ENCODE measurements at regions not wholly inside any gene's neighbourhood (a gene's known extent, or its start where the extent isn't known, plus 50 kb on each side); places are given as distances from the start of the nearest gene placed in this dataset.
A peak's percentile ranks its signal among the peaks of the same experiment; 100 is the strongest.

DNA sequence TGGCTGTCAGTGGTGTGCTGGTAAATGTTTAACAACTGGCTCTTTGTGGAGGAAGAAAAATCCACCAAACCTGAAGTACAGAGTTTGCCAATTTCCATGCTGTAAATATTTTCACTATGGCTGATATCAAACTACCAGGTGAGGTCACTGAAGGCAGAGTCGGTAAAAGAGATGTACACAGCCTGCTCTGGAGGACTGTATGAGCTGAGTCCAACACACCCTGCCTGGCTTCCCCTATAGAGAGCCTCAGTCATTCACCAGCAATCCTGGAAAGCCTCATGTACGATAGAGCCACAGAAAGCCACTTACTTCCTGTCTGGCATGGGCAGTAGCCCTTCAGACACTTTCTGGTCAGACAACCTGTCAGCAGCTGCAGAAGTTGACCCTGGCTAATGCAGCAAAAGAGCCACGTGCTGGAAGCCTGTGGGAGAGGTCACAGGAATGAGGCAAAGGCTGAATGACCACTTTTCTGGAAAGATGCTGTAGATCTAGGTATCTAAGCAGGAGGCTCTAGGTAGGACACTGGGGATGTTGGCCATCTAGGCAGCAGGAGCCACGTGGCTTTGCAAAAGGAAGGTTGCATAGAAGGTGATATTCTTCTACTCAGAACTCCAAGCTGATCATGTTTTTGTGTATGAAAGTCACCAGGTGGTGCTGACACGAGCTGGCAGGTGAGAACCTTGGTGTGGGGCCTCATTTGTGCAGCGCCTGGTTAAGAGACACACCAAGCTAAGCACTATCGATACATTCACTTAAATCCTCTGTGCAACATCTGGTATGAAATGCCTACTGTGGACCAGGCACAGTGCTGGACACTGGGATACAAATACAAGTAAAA is 553.9 kb downstream of the VRK1 start:
- no peak for DNase-seq (ENCODE audit: low spot score)

DNA sequence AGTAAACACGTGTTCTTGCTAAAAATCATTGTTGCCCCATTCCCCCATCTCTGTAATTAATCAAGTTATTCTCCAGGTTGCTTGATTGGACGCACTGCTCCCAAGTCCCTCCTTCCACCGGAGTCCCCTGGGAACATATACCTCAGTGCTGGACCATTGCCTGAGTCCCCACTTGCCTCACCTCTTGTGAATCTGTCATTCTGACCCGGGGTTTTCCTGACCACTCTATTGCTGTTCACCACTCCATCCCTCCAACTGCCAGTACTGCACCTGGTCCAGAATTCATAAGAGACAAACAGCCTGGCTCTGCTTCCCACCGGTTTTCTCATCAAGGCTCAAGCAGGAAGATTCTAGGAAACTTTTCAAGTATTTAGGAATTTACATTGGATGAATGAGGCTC is 555.9 kb downstream of the VRK1 start:
- no peak for DNase-seq (ENCODE audit: low spot score)

DNA sequence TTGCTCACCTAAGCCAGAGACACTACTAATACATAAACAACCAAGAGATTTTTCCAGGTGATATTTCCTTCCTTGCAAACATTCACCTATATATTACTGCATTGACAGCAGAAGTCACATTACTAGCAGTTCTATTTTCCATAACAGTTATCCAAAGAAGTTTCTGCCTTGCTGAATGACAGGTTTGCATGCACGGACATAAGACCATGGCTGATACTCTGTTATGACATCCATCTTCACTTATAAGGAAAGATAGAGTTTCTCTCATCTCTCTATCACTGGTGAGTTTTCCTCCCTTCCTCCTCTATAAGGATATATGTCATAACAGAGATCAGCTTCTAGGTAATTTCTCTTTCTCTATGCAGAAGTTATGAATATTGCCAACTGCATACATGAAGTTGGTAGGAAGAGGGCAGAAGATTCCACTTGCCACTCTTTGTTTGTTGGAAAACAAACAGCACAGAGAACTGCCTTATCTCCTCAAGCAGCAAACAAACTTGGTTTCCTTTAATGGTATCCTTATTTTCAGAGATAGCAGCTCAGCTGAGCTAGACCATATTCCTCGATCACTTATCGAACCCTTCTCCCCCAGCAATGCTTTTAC is 557.0 kb downstream of the VRK1 start:
- no peak for DNase-seq (ENCODE audit: low spot score)

DNA sequence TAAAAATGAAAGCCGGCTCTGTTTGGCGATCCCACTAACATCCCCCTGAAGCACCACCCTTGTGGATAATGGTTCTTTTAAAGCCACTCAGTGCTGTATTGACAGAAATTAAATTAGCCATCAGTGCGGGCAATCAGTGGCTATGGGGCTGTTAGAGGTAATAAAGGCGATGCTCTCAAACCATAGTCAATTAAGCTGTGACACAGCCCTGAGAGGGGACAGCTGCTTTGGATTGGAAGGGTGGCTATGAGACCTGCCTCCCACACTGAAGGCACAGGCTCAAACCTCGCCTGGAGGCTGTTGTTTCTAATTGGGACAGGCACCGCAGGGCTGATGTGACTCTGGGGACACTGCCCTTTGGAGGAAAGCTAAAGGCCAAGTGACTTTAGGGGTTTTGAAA is 562.2 kb downstream of the VRK1 start:
- no peak for DNase-seq (ENCODE audit: low spot score)

GRCh38 chr14:97361181-97361580 is 564.0 kb downstream of the VRK1 start:
- DNase-seq (ENCODE audit: low spot score): no peak

DNA sequence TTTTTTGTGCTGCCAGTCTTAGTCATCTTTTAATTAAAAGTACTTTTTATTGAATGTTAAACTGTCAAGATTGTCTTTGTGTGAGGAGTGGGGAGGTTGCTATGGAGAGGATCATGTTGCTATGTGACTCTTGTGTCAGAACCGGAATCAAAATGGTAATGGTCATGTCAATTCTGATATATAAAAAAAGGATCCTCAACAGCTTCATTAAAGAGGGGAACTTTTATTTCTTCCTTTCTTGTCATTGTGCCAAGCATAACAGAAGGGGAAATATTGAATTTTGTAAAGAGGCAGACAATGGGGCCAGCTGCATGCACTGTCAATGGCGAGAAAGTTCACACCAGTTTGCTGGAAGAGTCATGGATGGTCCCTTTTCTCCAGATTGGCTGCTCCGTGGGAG is 564.8 kb downstream of the VRK1 start:
- DNase-seq (ENCODE audit: low spot score): no peak

DNA sequence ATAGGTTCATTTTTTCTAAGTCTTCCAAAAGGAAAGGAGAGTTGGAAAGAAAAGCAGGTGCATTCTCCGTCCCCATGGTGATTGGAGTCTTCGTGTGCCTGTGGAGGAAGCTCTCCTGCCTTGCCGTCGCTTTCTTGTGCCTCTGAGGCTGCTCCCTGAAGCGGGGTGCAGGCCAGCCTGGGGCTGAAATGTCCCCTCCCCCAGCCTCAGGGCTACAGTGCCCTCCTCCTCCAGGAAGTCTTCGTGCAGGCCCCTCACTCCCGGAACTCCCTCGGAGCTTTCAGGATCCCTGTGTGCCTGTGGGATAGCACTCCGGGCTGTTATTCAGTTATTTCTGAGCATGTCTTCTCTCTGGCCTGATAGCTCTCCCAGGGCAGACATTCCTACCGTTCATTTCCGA is 569.2 kb downstream of the VRK1 start:
- no peak for DNase-seq (ENCODE audit: low spot score)

- no peak for DNase-seq (ENCODE audit: low spot score)
Observed at GRCh38 chr14:97367278-97367677, 570.1 kb downstream of the VRK1 start.

- DNase-seq (ENCODE audit: low spot score): no peak
Observed at GRCh38 chr14:97368049-97368448, 570.9 kb downstream of the VRK1 start.

- no peak for DNase-seq (ENCODE audit: low spot score)
Observed at GRCh38 chr14:97368900-97369564, 571.9 kb downstream of the VRK1 start.

DNA sequence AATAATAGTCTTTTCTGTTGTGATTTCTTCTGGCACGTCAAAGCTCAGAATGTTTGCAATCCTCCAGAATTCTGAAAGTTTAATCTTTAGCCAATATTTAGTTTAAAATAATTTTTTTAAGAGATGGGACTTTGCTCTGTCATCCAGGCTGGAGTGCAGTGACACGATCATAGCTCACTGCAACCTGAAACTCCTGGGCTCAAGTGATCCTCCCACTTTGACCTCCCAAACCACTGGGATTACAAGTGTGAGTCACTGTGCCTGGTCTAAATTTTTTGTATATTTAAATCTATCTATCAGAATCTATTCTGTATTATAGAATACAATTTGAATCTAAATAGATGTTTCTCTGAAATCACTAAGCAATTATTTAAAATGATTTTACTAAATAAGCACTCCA is 572.7 kb downstream of the VRK1 start:
- no peak for DNase-seq (ENCODE audit: low spot score)

DNA sequence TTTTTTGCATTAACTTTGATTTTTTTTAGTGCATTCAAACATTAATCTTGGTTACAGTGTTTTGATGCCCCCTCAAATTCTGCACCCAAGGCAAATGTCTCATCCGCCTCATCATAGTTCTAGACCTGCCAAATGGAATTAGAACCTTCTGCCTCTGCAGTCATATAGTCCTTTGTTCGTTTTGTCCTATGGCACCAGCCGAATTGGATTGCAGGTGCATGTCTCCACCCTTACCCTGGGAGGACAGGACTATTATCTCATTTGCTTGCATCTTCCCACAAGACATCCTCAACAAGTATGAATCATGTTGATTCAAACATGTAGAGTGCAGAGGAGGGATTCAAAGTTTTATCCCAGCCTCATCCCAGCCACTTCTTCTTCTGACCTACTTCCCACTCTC is 579.1 kb downstream of the VRK1 start:
- no peak for DNase-seq (ENCODE audit: low spot score)

DNA sequence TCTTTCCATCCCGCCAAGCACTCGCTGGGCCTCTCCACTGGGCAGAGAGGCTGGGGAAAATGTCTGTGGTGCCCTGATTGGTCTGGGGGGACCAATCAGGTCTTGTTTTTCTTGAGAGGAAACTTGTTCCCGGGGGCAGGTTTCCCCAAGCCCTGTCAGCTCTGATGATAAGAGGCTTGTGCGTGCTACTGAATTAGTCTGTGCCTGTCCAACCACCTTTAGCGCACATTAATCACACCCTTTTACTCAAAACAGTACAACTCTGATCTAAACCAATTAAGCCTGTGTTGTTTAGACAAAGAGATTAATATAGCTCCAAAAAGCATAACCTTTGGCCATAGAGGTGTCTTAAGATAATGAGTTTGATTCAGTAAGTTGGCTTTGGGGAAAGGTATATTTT is 580.4 kb downstream of the VRK1 start:
- DNase-seq (ENCODE audit: low spot score): no peak

GRCh38 chr14:97379091-97379531 is 581.9 kb downstream of the VRK1 start:
- peak; percentile 48 for DNase-seq (ENCODE audit: low spot score)

- peak; percentile 76 for DNase-seq (ENCODE audit: low spot score)
Observed at GRCh38 chr14:97380539-97380941, 583.4 kb downstream of the VRK1 start.

DNA sequence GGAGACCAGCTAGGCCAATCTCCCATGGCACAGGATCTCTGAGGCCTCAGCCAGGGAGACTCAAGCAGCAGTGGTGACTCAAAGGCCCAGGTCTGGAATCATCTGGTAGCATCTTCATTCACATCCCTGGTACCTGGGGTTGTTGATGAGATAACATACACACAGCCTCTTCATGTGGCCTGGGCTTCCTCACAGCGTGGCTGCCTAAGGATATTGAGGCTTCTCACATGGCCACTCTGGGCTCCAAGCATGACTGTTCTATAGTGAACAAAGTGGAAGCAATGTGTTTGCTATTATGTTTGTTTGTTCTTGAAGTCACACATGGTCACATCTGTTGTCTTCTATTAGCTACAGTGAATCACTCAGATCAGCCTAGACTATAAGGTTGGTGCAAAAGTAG is 584.1 kb downstream of the VRK1 start:
- DNase-seq (ENCODE audit: low spot score): no peak

DNA sequence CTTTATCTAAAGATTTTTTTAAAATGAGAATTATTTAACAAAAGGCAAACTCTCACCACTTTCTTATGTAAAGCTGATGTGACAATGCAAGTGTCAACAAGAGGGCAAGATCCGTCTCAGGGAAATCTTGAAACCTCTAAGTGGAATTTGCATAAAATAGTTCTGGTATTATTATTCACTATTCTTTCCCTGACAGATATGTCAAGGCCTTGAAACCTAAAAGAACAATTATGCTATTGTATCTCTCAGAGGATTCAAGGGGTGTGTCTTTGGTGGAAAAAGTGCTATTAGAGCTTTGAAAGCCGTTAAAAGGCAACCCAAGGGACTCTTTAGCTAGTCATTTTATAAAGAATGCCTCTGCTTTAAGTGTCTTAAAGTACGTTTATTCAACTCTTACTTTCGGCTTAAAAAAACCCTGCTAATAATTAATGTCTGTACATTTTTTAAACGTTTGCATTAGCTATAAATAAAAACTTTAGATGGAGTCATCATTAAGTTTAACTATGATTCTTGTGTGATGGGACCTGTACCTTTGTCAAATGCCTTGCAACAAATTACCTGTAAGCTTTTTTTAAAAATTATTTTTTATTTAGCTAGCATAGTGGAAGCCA is 585.5 kb downstream of the VRK1 start:
- DNase-seq (ENCODE audit: low spot score): no peak

DNA sequence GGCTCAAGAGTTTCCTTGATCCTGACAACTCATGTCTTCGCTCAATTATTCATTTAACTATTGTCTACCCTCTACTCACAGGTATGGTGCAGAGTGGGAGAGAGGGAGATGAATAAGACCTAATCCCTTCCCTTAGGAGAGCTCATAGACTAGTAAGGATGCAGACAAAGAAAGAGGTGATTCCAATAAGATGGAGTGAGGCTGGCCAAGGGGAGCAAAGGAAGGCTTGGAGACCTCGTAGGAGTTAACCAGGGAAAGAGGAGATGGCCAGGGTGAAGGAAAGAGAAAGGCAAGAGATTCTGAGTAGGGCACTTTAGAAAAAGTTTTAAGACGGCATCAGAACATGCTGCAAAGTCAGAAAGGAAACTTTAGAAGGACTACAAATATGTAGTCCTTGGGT is 588.5 kb downstream of the VRK1 start:
- DNase-seq (ENCODE audit: low spot score): no peak

DNA sequence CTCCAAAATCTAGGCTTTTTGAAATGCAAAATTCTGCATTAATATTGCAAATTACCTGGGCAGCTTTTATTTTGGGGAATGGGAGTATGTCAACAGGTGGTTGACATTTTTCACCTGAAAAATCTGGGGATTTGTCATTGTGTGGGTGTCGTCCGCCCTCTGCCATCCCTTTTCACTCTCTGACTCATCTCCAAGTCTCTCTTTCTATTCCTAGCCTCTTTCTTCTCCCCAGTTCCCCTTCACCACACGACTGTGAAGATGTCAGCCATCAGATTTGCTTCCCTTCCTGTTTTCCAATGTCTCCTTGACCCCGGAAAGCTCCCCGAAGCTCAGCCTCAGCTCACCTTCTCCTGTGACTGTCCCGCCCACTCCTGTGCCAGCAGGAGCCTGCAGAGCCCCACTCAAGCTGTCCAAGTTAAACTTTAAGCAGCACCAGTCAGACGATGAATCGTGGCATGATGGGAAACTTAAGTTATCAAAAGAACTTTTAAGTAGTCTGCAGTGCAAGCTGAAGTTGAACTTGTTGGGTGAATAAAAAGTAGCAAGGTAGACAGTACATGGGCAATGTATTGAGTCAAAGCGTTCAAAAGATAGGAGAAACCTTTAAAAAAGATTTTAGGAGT is 590.2 kb downstream of the VRK1 start:
- no peak for DNase-seq (ENCODE audit: low spot score)

GRCh38 chr14:97388408-97388807 is 591.2 kb downstream of the VRK1 start:
- no peak for DNase-seq (ENCODE audit: low spot score)

GRCh38 chr14:97390096-97390724 is 593.0 kb downstream of the VRK1 start:
- DNase-seq (ENCODE audit: low spot score): no peak

- DNase-seq (ENCODE audit: low spot score): peak; percentile 24
Observed at GRCh38 chr14:97393244-97393643, 596.1 kb downstream of the VRK1 start.

Data from CD4-positive, alpha-beta T cell treated with Interleukin-15 for 4 hours (primary cell).